ENCODE measurements at regions not wholly inside any gene's neighbourhood (a gene's known extent, or its start where the extent isn't known, plus 50 kb on each side); places are given as distances from the start of the nearest gene placed in this dataset.

GRCh38 chr3:36201546-36201945, 178.8 kb upstream of the STAC start:
- no peak for DNase-seq

DNA sequence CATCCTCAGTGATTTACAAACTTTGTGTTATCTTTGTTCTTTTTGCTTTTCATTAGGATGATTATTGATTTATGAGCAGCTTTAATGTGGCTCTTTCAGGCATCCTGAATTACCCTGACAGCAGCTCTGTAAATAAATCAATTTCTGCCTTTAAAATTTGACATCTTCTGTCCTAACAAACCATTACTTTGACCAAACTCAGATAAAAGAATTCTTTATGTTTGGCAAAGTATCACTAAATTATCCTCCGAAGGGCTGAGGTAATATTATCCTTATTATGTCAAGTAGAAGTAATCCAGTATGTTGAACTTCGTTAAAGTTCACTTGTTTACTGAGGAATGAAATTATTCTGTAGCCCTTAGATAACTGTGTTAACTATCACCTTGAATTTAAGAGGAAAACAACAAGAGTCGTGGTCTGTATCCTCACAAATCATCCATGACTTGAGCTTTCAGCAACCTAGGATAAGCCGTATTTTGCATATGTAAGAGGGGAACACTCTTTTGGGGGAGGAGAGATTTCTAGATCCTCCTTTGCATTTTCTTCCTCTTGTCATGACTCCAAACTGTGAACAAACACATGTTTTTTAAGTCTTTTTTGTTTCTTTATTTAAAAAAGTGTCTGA, 173.2 kb upstream of the STAC start:
- DNase-seq = no peak

DNA sequence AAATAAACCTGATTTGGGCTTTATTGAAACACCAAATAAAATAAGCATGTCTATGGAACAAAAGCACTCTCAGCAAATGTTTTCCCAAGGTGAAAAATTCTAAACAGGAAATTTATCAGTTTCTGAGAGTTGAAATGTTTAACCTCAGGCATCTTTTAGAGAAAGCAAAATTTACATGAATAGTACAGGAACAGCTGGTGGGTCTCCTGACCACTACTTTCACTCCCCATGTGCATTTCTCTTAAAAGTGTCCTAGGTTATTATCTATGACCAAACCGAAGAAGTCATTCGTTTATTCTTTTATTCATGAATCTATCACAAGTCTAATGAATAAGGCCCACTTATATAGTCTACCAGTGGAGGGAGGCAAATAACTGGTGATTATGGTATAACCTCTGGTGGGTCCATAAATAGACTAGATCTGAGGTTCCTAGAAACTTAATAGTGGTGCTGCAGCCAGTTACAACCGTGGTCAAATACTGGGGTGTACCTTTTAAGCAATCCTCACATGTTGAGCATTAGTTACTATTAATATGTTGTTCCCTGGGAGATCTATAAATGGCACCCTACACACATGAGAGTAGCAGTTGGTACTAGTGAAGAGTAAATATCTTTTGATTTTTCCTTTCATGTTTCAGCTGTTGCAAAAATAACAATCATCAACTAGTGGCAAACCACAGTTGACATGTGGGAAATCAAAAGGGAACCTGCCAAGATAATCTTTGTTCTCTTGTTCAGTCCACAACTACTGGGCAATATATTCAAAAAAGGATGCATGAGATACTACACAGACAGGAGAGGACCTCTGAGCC, 169.3 kb upstream of the STAC start:
- DNase-seq = no peak

DNA sequence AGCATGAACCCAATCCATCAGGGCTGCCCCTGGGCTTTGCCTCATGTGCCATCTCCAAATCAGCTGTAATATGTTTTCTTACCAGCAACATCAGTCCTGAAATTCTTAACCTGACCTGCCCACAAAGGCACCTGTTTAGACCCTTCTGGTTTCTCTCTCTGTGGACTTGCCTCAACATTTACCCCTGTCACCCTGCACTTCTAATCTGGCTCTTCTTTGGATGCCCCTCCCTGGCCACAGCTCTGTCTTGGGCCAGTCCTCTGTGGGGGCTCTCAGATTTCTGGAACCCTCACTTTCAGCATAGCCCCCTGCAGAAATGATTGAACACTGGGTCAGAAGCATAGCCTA, 168.7 kb upstream of the STAC start:
- no peak for DNase-seq

- DNase-seq = no peak
These were observed 168.1 kb upstream of the STAC start for GRCh38 chr3:36212251-36212650.

GRCh38 chr3:36214460-36214859, 165.8 kb upstream of the STAC start:
- no peak for DNase-seq

GRCh38 chr3:36215241-36215640, 165.1 kb upstream of the STAC start:
- DNase-seq = no peak

- DNase-seq = no peak
These were observed 160.9 kb upstream of the STAC start for GRCh38 chr3:36219398-36219797.

- no peak for DNase-seq
These were observed 160.1 kb upstream of the STAC start for GRCh38 chr3:36220173-36220572.

DNA sequence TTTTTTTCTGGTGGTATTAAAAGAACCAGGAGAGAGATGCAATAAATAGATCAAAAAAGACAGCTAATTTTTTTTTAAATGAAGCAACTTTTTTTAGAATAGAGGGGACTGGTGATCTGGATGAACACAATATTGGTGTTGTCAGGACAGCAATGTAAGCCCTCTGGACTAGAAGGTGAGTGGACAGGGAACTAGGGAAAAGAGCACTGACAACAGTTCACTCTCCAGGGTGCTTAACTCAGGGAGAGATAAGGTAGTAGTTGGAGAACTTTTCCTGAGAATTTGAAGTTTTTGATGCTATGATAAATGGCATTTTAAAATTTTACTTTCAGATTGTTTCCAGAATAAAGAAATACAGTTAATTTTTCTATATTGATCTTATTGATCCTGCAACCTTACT, 158.3 kb upstream of the STAC start:
- DNase-seq = no peak

DNA sequence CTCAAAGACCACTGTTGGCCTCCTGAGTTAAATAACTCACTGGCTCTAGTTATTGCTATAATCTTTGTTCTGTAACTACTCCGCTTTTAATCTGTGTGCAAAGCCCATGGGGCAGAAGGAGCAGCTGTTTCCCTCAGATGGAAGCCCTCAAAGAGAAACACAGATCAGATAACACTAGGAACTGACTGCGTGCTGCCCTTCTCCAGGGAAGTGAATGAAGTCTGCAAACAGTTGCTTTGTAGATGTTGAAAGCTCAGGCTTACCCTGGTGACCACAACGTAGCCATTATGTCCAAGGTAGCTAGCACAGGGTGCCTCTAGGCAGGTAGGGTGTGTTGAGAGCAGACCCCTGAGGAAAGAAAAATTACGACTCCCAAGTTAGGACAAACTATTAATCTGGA, 152.3 kb upstream of the STAC start:
- DNase-seq = no peak

- DNase-seq = no peak
These were observed 150.8 kb upstream of the STAC start for GRCh38 chr3:36229496-36229895.

DNA sequence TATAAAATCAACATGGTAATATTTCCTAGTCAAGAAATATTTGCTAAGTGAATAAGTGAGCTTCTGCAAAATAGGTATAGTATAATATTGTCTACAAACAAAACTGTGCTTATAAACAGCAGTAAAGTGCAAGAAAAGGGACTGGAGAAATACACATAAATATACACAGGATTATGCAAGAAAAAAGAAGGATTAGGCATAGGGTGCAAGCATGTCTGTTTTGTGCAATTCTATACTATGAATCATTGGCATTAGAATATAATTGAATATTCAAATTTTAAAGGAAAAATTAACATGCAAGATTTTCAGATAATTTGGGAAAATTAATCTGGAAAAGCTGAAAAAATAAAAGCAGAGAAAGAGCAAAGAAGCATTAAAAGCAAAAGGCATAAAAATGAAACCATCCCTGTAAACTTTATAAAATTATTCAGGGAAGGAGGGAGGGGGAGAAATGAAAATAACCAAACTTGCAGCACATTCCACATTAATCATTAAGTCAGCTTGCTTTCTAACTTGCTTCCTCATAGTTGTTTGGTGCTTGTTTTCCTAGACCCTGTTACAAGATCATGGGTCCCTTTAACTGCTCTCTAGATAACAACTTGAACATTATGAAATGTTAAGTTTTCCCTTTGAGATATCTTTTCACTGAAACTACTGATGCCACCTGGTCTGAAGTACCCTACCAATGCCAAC, 147.4 kb upstream of the STAC start:
- no peak for DNase-seq

DNA sequence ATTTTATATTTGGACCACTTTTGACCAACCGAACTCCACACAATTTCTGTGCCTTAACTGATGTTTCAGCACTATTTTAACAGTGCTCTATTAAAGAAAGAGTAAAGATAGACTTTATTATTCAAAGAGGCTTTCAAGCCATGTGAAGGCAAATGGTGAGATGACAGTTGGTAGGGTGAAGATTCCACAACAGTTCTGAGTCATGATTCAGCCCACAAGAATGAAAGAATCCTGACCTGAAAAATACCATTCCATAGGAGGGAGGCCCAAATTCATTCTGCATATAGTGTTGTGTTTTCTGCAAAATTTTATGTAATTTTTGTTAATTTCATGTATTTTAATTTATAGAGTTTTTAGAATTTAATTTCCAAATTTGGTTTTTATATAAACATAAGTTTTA, 135.6 kb upstream of the STAC start:
- DNase-seq = no peak

- DNase-seq = no peak
These were observed 131.9 kb upstream of the STAC start for GRCh38 chr3:36248374-36248773.

DNA sequence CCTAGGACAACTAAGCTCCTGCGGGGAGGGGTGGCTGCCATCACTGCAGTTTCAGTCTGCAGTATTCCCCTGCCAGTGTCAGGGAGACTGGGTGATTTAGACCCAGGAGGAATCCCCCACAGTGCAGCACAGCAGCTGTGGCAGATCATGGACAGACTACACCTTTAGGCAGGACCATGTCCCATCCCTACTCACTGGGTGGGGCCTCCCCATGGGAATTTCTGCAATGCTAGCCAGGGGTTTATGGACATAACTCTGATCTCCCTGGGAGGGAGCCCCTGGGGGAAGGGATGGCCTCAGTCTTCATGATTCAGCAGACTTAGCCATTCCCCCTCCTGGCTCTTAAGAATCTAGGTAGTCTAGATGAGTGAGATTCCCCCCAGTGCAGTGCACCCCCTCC, 130.1 kb upstream of the STAC start:
- DNase-seq = no peak

GRCh38 chr3:36257158-36257852, 123.0 kb upstream of the STAC start:
- no peak for DNase-seq

DNA sequence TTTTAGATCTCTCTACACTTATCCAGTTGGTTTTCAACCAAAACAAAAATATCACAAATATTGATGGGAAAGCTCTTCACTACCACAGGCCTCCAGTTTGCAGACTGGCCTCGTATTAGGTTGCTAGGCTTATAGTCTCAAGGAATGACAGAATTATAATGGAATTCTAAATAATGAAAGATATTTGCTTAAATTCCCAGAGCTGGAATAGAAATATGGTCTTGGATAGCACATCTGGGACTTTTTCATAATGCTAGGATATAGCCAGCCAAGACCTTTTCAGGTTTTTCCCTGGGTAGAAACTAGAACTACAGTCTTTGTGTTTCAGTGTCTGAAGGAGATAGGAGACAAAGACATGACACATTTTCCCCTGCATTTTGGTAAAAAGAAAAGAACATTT, 121.9 kb upstream of the STAC start:
- DNase-seq = no peak

- no peak for DNase-seq
These were observed 120.7 kb upstream of the STAC start for GRCh38 chr3:36259580-36259979.

- DNase-seq = no peak
These were observed 111.0 kb upstream of the STAC start for GRCh38 chr3:36269274-36269673.

- DNase-seq = no peak
These were observed 97.5 kb upstream of the STAC start for GRCh38 chr3:36282766-36283165.

DNA sequence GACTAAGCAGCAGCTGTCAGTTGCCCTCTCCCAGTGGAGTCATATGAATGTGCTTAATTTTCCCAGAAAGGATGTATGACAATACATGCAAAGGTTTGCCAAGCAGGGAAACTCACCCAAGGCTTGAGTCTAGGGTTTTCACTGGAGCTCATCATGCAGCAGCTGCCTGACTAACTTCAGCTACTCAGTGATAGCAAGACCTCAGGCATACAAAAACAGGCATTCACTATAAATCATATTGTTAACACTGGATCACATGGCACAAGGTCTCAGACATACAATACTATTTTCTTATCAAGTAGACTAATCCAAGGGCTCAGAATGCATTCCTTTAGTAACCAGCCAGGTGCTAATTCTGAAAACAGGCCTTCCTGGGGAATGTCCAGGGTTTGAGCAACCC, 85.0 kb upstream of the STAC start:
- DNase-seq = no peak

GRCh38 chr3:36297195-36297594, 83.1 kb upstream of the STAC start:
- no peak for DNase-seq

DNA sequence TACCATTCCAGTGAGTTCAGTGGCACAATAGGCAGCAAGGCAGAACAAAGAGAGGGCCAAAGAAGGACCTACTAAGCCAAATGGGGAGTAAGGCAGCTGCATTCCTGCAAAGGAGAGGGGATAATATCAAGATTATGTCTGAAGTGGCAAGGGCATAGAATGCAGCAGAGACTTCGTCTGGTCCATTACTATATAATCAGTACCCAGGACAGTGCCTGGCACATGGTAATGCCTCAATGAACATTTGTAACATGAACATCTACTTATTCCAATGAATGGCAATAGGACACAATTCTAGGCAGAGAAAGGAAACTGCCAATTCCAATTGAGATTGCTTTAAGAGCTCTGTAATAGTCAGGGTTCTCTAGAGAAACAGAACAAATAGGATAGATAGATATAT, 82.1 kb upstream of the STAC start:
- DNase-seq = no peak

All from stimulated activated CD4-positive, alpha-beta T cell treated with anti-CD3 and anti-CD28 coated beads, Interleukin-12 subunit alpha, Interleukin-12 subunit beta, amount 100 ng/mL, for 4 hours (primary cell).